Lower leg skin (tissue), 3 donors: ENCODE measurements at regions not wholly inside any gene's neighbourhood (a gene's known extent, or its start where the extent isn't known, plus 50 kb on each side); places are given as distances from the start of the nearest gene placed in this dataset.
"Not testable (repeated sequence)": the region's sequence is repeated elsewhere in the genome, so short reads cannot be mapped to it uniquely, and the experiment has no call there.

Source experiments
- CTCF ChIP-seq, 3 donors: fragments of 450-650 bp; IDR thresholded peaks; one replicate each; pipeline ENCODE4 v1.5.1; 2016; ENCODE audit warnings: antibody characterized with exemption in 3 of 3, mild to moderate bottlenecking in 3 of 3, moderate library complexity in 2 of 3
- POLR2A ChIP-seq, 2 donors: fragments of 450-650 bp; IDR thresholded peaks; one replicate each; pipeline ENCODE4 v1.6.1; 2016 to 2017; ENCODE audit warnings: antibody characterized with exemption in 2 of 2, mild to moderate bottlenecking in 1 of 2, moderate library complexity in 1 of 2

GRCh38 chr2:111299635-111300034, 178.9 kb downstream of the BCL2L11 start:
- not testable (repeated sequence) for TF ChIP-seq CTCF, POLR2A (IDR thresholded peaks at IDR 0.05)
